SU-DHL-6 (cell line): ENCODE measurements at regions not wholly inside any gene's neighbourhood (a gene's known extent, or its start where the extent isn't known, plus 50 kb on each side); places are given as distances from the start of the nearest gene placed in this dataset.

Source experiments
- H2AFZ ChIP-seq: fragments of 200-600 bp; sonication (generic); 2 replicates; pipeline ENCODE4 v1.6.1; 2014; ENCODE audit warnings: low read depth, mild to moderate bottlenecking, moderate library complexity, mixed read lengths, antibody characterized with exemption, low read length; ENCODE audit not compliant: severe bottlenecking
- H3F3A ChIP-seq: fragments of 200-600 bp; shearing (Covaris generic); 2 replicates; pipeline ENCODE4 v1.6.0; 2016; ENCODE audit warnings: antibody characterized with exemption, mild to moderate bottlenecking; ENCODE audit not compliant: insufficient read depth
- H3K27ac ChIP-seq: fragments of 200-600 bp; sonication (generic); 2 replicates; pipeline ENCODE4 v1.5.1; 2016; ENCODE audit warnings: low read depth, mild to moderate bottlenecking, low read length, moderate library complexity, mixed read lengths
- H3K27me3 ChIP-seq: fragments of 200-600 bp; sonication (generic), shearing (Covaris generic); 2 replicates; pipeline ENCODE4 v1.6.0; 2014; ENCODE audit warnings: mild to moderate bottlenecking, low read length
- H3K36me3 ChIP-seq: fragments of 200-600 bp; sonication (generic); 2 replicates; pipeline ENCODE4 v1.6.1; 2014; ENCODE audit warnings: mild to moderate bottlenecking, low read length, mixed read lengths
- H3K4me2 ChIP-seq: fragments of 300-600, 200-600 bp; shearing (Covaris generic), sonication (generic); 2 replicates; pipeline ENCODE4 v1.6.0; 2014; ENCODE audit warnings: low read length, low read depth, mild to moderate bottlenecking; ENCODE audit not compliant: poor library complexity, severe bottlenecking
- H3K4me3 ChIP-seq: fragments of 200-600 bp; sonication (generic); 2 replicates; pipeline ENCODE4 v1.5.1; 2014; ENCODE audit warnings: antibody characterized with exemption, low read length, mild to moderate bottlenecking, mixed read lengths; ENCODE audit not compliant: insufficient read depth, poor library complexity, severe bottlenecking
- H3K79me2 ChIP-seq: fragments of 200-600 bp; sonication (generic); 2 replicates; pipeline ENCODE4 v1.6.1; 2014; ENCODE audit warnings: mild to moderate bottlenecking, low read length, moderate library complexity; ENCODE audit not compliant: insufficient read depth
- H3K9ac ChIP-seq: fragments of 200-600 bp; sonication (generic); 2 replicates; pipeline ENCODE4 v1.7.0; 2014; ENCODE audit warnings: mild to moderate bottlenecking, low read length
- H3K9me2 ChIP-seq: fragments of 200-600 bp; sonication (generic); replicated peaks from 2 replicates; pipeline ENCODE4 v1.6.1; 2014; ENCODE audit warnings: low read length; ENCODE audit not compliant: insufficient read depth
- H3K9me3 ChIP-seq: fragments of 200-600 bp; sonication (generic); 2 replicates; pipeline ENCODE4 v1.6.1; 2014; ENCODE audit warnings: low read length, mixed read lengths; ENCODE audit not compliant: insufficient read depth
- H4K20me1 ChIP-seq: fragments of 200-600 bp; sonication (generic); 2 replicates; pipeline ENCODE4 v1.6.1; 2014; ENCODE audit warnings: low read depth, mild to moderate bottlenecking, antibody characterized with exemption, low read length, moderate library complexity, mixed read lengths
- CTCF ChIP-seq: fragments of 200-600 bp; sonication (generic); IDR thresholded peaks from one replicate; pipeline ENCODE4 v1.5.1; 2017; ENCODE audit warnings: antibody characterized with exemption, mild to moderate bottlenecking, low read length, moderate library complexity; ENCODE audit not compliant: insufficient read depth, poor library complexity, severe bottlenecking
- EZH2phosphoT487 ChIP-seq: fragments of 200-600 bp; sonication (generic), shearing (Covaris generic); conservative IDR thresholded peaks from 2 replicates; pipeline ENCODE4 v1.6.1; 2018; ENCODE audit warnings: mild to moderate bottlenecking, antibody characterized with exemption, low read length, moderate library complexity, mixed read lengths

DNA sequence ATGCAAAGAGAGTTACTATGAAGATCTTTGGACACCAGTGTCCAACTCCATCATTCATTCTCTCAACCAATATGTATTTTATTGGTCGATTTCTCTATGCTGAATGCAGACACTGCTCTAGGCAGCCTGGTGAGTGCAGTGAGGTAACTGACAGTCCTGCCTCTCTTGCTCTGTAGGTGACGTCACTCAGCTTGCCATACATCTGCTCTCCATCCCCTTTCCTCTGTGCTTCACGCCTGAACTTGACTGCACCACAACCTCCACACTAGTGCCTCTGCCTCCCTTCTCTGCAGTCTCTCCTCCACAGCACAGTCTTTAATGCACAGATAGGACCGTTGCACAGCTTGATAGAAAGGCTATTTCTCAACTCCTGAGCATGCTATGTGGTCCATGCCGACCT is 344.9 kb upstream of the NOCT start:
- no peaks in the 10 kb centered on the region for H3K79me2 ChIP-seq
- no peaks in the 10 kb centered on the region for H3K9me3 ChIP-seq
- no peak overlapping the region for H2AFZ ChIP-seq
- no peak overlapping the region for H3K27ac ChIP-seq
- no peaks in the 10 kb centered on the region for H3K9me2 ChIP-seq
- H4K20me1 ChIP-seq, result no peaks in the 10 kb centered on the region
- H3K27me3 ChIP-seq, result no peaks in the 10 kb centered on the region
- TF ChIP-seq CTCF, result no peak
- no peak for TF ChIP-seq EZH2phosphoT487
- H3K36me3 ChIP-seq, result no peaks in the 10 kb centered on the region
- H3K4me3 ChIP-seq, result no peak overlapping the region
- no peak overlapping the region for H3K9ac ChIP-seq
- no peaks in the 10 kb centered on the region for H3F3A ChIP-seq
- H3K4me2 ChIP-seq, result no peak overlapping the region

DNA sequence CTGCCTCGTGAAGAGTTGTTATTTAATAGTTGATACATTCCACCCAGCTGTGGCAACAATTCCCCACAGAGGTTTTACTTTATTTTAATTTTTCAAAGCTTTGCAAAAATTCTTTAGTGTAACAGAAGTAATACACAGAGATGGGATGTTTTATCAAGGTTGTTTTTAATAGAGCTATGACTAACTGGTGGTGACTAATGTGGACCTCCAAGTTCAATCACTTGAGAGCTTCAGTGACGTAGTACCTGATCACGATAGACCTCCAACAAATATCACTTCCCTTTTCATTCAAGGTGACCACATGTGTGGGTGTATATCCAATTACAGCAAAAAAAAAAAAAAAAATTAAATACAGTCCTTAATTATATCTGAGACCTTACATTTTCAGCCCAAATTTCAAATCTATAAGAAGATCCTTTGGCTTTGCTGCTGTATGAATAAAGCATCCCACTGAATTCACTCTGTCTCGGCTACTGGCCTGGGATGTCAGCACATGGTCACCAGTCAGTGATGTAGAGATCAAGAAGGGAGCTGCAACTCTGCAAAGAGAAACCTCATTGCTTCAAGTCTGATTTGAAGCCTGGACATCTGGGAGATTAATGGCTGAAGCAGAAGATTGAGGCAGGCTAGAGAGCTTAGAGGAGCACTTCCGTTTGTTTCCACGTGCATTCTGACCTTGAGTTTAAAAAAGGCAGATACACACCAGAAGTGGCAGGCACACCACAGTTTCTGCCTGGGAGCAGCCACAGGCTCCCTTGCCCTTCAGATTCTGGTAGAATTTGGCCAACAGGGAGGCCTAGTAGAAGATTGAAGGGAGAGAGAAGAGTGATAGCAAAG is 345.9 kb upstream of the NOCT start:
- Histone ChIP-seq H3K4me3 (no peak overlapping the region), H3K4me2 (no peak overlapping the region), H3K9ac (no peak overlapping the region), H2AFZ (no peak overlapping the region), H3F3A (no peaks in the 10 kb centered on the region), H3K27ac (no peak overlapping the region), H3K79me2 (no peaks in the 10 kb centered on the region), H4K20me1 (no peaks in the 10 kb centered on the region), H3K9me2 (no peaks in the 10 kb centered on the region), H3K9me3 (no peaks in the 10 kb centered on the region), H3K27me3 (no peaks in the 10 kb centered on the region), H3K36me3 (no peaks in the 10 kb centered on the region)
- no peak for TF ChIP-seq EZH2phosphoT487

DNA sequence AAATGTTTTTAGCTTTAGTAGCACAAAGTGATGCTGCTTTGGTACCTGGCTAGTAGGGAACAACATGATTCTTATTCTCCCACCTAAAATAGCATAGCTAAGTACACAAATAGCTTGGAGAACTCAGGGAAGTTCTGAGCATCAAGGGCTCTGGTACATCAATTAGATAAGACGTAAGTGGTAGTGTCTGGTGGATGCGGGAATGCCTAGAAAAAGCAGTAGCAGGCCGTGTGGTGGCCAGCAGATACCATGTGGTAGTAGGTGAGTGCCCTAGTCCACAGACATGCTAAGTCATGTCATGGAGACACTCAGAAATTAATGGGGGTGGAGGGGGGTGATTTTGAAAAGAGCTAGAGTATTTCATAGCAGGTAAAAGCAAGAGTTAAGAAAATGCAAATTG is 347.3 kb upstream of the NOCT start:
- Histone ChIP-seq H3K9me3 (no peaks in the 10 kb centered on the region), H3K9ac (no peak overlapping the region), H3K27me3 (no peaks in the 10 kb centered on the region), H3K9me2 (no peaks in the 10 kb centered on the region), H3K4me3 (no peak overlapping the region), H3K79me2 (no peaks in the 10 kb centered on the region), H3K27ac (no peak overlapping the region), H4K20me1 (no peaks in the 10 kb centered on the region), H2AFZ (no peak overlapping the region), H3F3A (no peaks in the 10 kb centered on the region), H3K4me2 (no peak overlapping the region), H3K36me3 (no peaks in the 10 kb centered on the region)
- TF ChIP-seq EZH2phosphoT487 (no peak), CTCF (no peak)

- no peaks in the 10 kb centered on the region for H3F3A ChIP-seq
Observed at GRCh38 chr4:138666366-138666765, 349.2 kb upstream of the NOCT start.

More at GRCh38 chr4:138666366-138666765, 349.2 kb upstream of the NOCT start:
- H3K79me2 ChIP-seq, result no peaks in the 10 kb centered on the region
- no peak overlapping the region for H3K4me3 ChIP-seq
- H3K4me2 ChIP-seq, result no peak overlapping the region
- no peak overlapping the region for H2AFZ ChIP-seq
- H3K9me2 ChIP-seq, result no peaks in the 10 kb centered on the region
- H3K36me3 ChIP-seq, result no peaks in the 10 kb centered on the region
- no peaks in the 10 kb centered on the region for H4K20me1 ChIP-seq
- no peak overlapping the region for H3K27ac ChIP-seq
- no peaks in the 10 kb centered on the region for H3K27me3 ChIP-seq
- no peaks in the 10 kb centered on the region for H3K9me3 ChIP-seq
- no peak overlapping the region for H3K9ac ChIP-seq
- TF ChIP-seq CTCF (no peak), EZH2phosphoT487 (no peak)
